ENCODE measurements at regions not wholly inside any gene's neighbourhood (a gene's known extent, or its start where the extent isn't known, plus 50 kb on each side); places are given as distances from the start of the nearest gene placed in this dataset.

- peaks cover 32% of the 10 kb centered on the region for H3K27me3 ChIP-seq
- no peak overlapping the region for H3K4me3 ChIP-seq
- no peaks in the 10 kb centered on the region for H3K36me3 ChIP-seq
- H3K4me1 ChIP-seq: no peaks in the 10 kb centered on the region
- no peak for TF ChIP-seq EP300 (IDR thresholded peaks at IDR 0.05)
- TF ChIP-seq POLR2AphosphoS5 (IDR thresholded peaks at IDR 0.05): no peak
- TF ChIP-seq POLR2A (IDR thresholded peaks at IDR 0.05): no peak
- TF ChIP-seq CTCF (IDR thresholded peaks at IDR 0.05): no peak
- no peaks in the 10 kb centered on the region for H3K9me3 ChIP-seq
- no peak for DNase-seq (ENCODE audit: low spot score in 2 of 2)
- WGBS: 74% methylated on average over 6 of the region's 6 CpGs
- no peak overlapping the region for H3K27ac ChIP-seq
These were observed 331.5 kb upstream of the MSX2 start for GRCh38 chr5:174392892-174393291.

- 52% methylated on average over 4 of the region's 4 CpGs for WGBS
- no peak for TF ChIP-seq CTCF (IDR thresholded peaks at IDR 0.05)
- TF ChIP-seq POLR2AphosphoS5 (IDR thresholded peaks at IDR 0.05): no peak
- no peak for TF ChIP-seq POLR2A (IDR thresholded peaks at IDR 0.05)
- no peak for TF ChIP-seq EP300 (IDR thresholded peaks at IDR 0.05)
- no peaks in the 10 kb centered on the region for H3K4me1 ChIP-seq
These were observed 327.8 kb upstream of the MSX2 start for GRCh38 chr5:174396541-174396940.

GRCh38 chr5:174397206-174397605 is 327.2 kb upstream of the MSX2 start:
- no peak for DNase-seq (ENCODE audit: low spot score in 2 of 2)
- 33% methylated on average over 4 of the region's 4 CpGs for WGBS
- Histone ChIP-seq H3K4me3 (no peak overlapping the region), H3K36me3 (no peaks in the 10 kb centered on the region), H3K27me3 (peaks cover 29% of the 10 kb centered on the region), H3K27ac (no peak overlapping the region), H3K9me3 (no peaks in the 10 kb centered on the region), H3K4me1 (no peaks in the 10 kb centered on the region)
- TF ChIP-seq POLR2AphosphoS5 (IDR thresholded peaks at IDR 0.05) (no peak), EP300 (IDR thresholded peaks at IDR 0.05) (no peak), CTCF (IDR thresholded peaks at IDR 0.05) (no peak), POLR2A (IDR thresholded peaks at IDR 0.05) (no peak)

More at GRCh38 chr5:174396541-174396940, 327.8 kb upstream of the MSX2 start:
- Histone ChIP-seq H3K9me3 (no peaks in the 10 kb centered on the region), H3K27ac (no peak overlapping the region), H3K4me3 (no peak overlapping the region), H3K36me3 (no peaks in the 10 kb centered on the region), H3K27me3 (peaks cover 29% of the 10 kb centered on the region)
- DNase-seq (ENCODE audit: low spot score in 2 of 2): no peak

- Histone ChIP-seq H3K4me1 (no peaks in the 10 kb centered on the region), H3K27me3 (peaks cover 25% of the 10 kb centered on the region), H3K36me3 (no peaks in the 10 kb centered on the region), H3K9me3 (no peaks in the 10 kb centered on the region), H3K4me3 (no peak overlapping the region), H3K27ac (no peak overlapping the region)
- DNase-seq (ENCODE audit: low spot score in 2 of 2): no peak
- 76% methylated on average over 2 of the region's 2 CpGs for WGBS
- TF ChIP-seq POLR2AphosphoS5 (IDR thresholded peaks at IDR 0.05) (no peak), POLR2A (IDR thresholded peaks at IDR 0.05) (no peak), CTCF (IDR thresholded peaks at IDR 0.05) (no peak), EP300 (IDR thresholded peaks at IDR 0.05) (no peak)
These were observed 326.2 kb upstream of the MSX2 start for GRCh38 chr5:174398171-174398570.

GRCh38 chr5:174399411-174399810 is 325.0 kb upstream of the MSX2 start:
- no peak for TF ChIP-seq EP300 (IDR thresholded peaks at IDR 0.05)
- TF ChIP-seq POLR2AphosphoS5 (IDR thresholded peaks at IDR 0.05): no peak
- TF ChIP-seq CTCF (IDR thresholded peaks at IDR 0.05): no peak
- WGBS: 26% methylated on average over 2 of the region's 2 CpGs
- H3K36me3 ChIP-seq: no peaks in the 10 kb centered on the region
- peaks cover 16% of the 10 kb centered on the region for H3K27me3 ChIP-seq
- H3K4me3 ChIP-seq: no peak overlapping the region
- H3K27ac ChIP-seq: no peak overlapping the region
- H3K9me3 ChIP-seq: no peaks in the 10 kb centered on the region
- no peaks in the 10 kb centered on the region for H3K4me1 ChIP-seq
- DNase-seq (ENCODE audit: low spot score in 2 of 2): no peak

Measured in suprapubic skin (tissue), 4 donors.